Neural crest cell (in vitro differentiated cells): ENCODE measurements at regions not wholly inside any gene's neighbourhood (a gene's known extent, or its start where the extent isn't known, plus 50 kb on each side); places are given as distances from the start of the nearest gene placed in this dataset.
"Not testable (repeated sequence)": the region's sequence is repeated elsewhere in the genome, so short reads cannot be mapped to it uniquely, and the experiment has no call there.

ENCODE experiments used
- DNase-seq: peaks from one replicate; pipeline ENCODE4 v3.0.0; 2021; ENCODE audit warnings: low read depth, mixed read lengths, low spot score
- H3K27ac Mint-ChIP-seq: one replicate; pipeline ENCODE4 v1.8.0; 2021; ENCODE audit warnings: mild to moderate bottlenecking, mixed read lengths; ENCODE audit not compliant: unreplicated experiment
- H3K27me3 Mint-ChIP-seq: 2 replicates; pipeline ENCODE4 v1.8.0; 2021; ENCODE audit warnings: low read depth, mild to moderate bottlenecking, mixed read lengths
- H3K36me3 Mint-ChIP-seq: 2 replicates; pipeline ENCODE4 v1.8.0; 2021; ENCODE audit warnings: low read depth, mild to moderate bottlenecking, mixed read lengths
- H3K4me1 Mint-ChIP-seq: 2 replicates; pipeline ENCODE4 v1.8.0; 2021; ENCODE audit warnings: mixed read lengths
- H3K4me3 Mint-ChIP-seq: one replicate; pipeline ENCODE4 v1.8.0; 2021; ENCODE audit warnings: mild to moderate bottlenecking, mixed read lengths
- H3K9me3 Mint-ChIP-seq: 2 replicates; pipeline ENCODE4 v1.8.0; 2021; ENCODE audit warnings: mixed read lengths
- CTCF ChIP-seq: fragments of 200-600 bp; sonication (generic); conservative IDR thresholded peaks from 2 replicates; pipeline ENCODE4 v1.5.0; 2021; ENCODE audit warnings: antibody characterized with exemption, mild to moderate bottlenecking

DNA sequence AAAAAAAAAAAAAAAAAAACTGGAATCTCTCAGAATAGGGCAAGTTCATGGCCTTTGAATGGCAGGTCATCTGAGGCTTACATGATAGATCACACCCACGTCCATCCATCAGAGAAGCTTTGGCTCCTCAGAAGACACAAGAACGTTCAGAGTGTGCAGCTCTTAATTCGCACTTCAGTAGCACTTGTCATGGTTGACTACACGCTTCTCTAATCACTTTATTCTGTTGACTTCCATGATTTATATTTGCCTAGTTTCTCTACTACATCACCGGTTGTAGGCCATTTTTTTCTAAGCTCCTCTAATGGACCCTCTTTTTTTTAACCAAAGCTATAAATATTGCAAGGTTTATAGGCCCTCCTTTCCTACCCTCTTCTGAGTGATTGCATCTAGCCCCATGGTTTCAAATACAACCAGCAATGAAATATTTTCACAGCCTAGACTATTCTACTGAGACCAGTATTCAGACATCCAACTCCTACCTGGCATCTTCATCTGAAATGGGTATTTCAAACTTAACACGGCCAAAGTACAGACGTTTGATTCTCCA is 305.4 kb upstream of the CELF2 start:
- H3K36me3 Mint-ChIP-seq, result no peaks in the 10 kb centered on the region
- H3K9me3 Mint-ChIP-seq, result peaks cover 5% of the 10 kb centered on the region
- H3K27me3 Mint-ChIP-seq, result no peaks in the 10 kb centered on the region
- no peak for TF ChIP-seq CTCF
- no peak overlapping the region for H3K27ac Mint-ChIP-seq
- peaks cover 13% of the 10 kb centered on the region for H3K4me1 Mint-ChIP-seq
- no peak for DNase-seq
- no peak overlapping the region for H3K4me3 Mint-ChIP-seq

GRCh38 chr10:10714327-10714726 is 303.3 kb upstream of the CELF2 start:
- Mint-ChIP-seq H3K27ac (no peak overlapping the region), H3K36me3 (no peaks in the 10 kb centered on the region), H3K4me1 (peaks cover 9% of the 10 kb centered on the region), H3K27me3 (no peaks in the 10 kb centered on the region), H3K4me3 (no peak overlapping the region), H3K9me3 (peaks cover 5% of the 10 kb centered on the region)
- no peak for TF ChIP-seq CTCF
- no peak for DNase-seq

DNA sequence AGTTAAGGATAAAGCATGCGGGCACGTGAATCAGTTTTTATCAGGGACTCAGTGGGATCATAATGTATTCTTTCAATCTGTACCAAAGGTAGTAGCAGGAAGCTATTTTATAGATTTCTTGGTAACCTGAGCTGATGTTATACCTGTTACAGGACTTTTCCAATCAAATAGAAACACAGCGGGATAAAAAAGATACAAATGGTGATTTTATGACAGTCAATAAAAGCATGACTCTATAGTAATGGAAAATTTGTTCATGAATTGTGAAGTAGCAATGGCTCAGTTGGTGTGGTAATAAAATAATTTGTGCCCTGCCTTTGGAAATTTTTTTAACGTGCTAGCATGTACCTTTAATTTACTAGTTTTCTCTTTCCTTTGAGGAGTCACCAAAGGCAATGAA is 300.7 kb upstream of the CELF2 start:
- no peak for DNase-seq
- Mint-ChIP-seq H3K4me1 (no peaks in the 10 kb centered on the region), H3K9me3 (peaks cover 9% of the 10 kb centered on the region), H3K36me3 (no peaks in the 10 kb centered on the region), H3K4me3 (no peak overlapping the region), H3K27me3 (no peaks in the 10 kb centered on the region), H3K27ac (no peak overlapping the region)
- no peak for TF ChIP-seq CTCF

GRCh38 chr10:10722422-10722821 is 295.2 kb upstream of the CELF2 start:
- Mint-ChIP-seq H3K36me3 (no peaks in the 10 kb centered on the region), H3K27me3 (no peaks in the 10 kb centered on the region), H3K27ac (no peak overlapping the region), H3K4me3 (no peak overlapping the region), H3K9me3 (peaks cover 8% of the 10 kb centered on the region), H3K4me1 (no peaks in the 10 kb centered on the region)
- TF ChIP-seq CTCF, result no peak
- no peak for DNase-seq

DNA sequence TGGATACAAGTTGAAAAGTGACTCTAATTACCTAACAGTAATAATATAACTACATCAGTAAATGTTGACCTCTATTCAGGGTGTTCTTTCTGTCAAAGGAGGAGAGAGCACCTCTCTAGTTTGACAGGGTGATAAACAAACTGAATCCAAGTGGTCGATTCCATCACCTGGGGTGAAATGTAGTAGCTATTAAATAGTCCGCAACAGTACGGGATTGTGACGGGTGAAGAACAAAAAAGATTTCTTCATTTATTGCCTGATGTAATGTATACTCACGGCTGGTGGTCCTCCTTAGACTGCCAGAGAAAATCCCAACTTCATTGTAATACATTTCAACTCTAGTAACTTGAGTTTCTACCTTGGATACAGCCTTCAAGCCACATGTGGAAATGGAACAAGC is 292.5 kb upstream of the CELF2 start:
- Mint-ChIP-seq H3K27ac (no peak overlapping the region), H3K27me3 (no peaks in the 10 kb centered on the region), H3K4me3 (no peak overlapping the region), H3K4me1 (no peaks in the 10 kb centered on the region), H3K9me3 (peaks cover 5% of the 10 kb centered on the region), H3K36me3 (no peaks in the 10 kb centered on the region)
- TF ChIP-seq CTCF, result no peak
- DNase-seq, result no peak

- no peaks in the 10 kb centered on the region for H3K27me3 Mint-ChIP-seq
- H3K36me3 Mint-ChIP-seq, result no peaks in the 10 kb centered on the region
- H3K4me1 Mint-ChIP-seq, result no peaks in the 10 kb centered on the region
- no peak overlapping the region for H3K27ac Mint-ChIP-seq
- DNase-seq, result no peak
- no peak overlapping the region for H3K4me3 Mint-ChIP-seq
- no peak for TF ChIP-seq CTCF
- peaks cover 5% of the 10 kb centered on the region for H3K9me3 Mint-ChIP-seq
Measured at GRCh38 chr10:10726101-10726500, 291.6 kb upstream of the CELF2 start.

DNA sequence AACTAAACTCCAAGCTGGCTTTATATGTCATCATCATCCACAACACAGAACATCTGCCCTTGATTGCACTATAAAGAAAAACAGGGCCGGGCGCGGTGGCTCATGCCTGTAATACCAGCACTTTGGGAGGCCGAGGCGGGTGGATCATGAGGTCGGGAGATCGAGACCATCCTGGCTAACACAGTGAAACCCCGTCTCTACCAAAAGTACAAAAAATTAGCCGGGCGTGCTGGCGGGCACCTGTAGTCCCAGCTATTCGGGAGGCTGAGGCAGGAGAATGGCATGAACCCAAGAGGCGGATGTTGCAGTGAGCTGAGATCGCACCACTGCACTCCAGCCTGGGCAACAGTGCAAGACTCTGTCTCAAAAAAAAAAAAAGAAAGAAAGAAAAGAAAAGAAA is 290.3 kb upstream of the CELF2 start:
- H3K9me3 Mint-ChIP-seq, H3K36me3 Mint-ChIP-seq, DNase-seq, H3K27ac Mint-ChIP-seq, H3K4me1 Mint-ChIP-seq, H3K27me3 Mint-ChIP-seq, H3K4me3 Mint-ChIP-seq: not testable (repeated sequence)
